Endodermal cell (in vitro differentiated cells): ENCODE measurements at regions not wholly inside any gene's neighbourhood (a gene's known extent, or its start where the extent isn't known, plus 50 kb on each side); places are given as distances from the start of the nearest gene placed in this dataset.
A peak's percentile ranks its signal among the peaks of the same experiment; 100 is the strongest.

ENCODE experiments used
- DNase-seq: peaks from one replicate; pipeline ENCODE4 v3.0.0-alpha.2; 2017
- H3K27ac ChIP-seq: 2 replicates; pipeline ENCODE4 v1.5.1; 2013; ENCODE audit warnings: mild to moderate bottlenecking, low read depth, low read length, moderate library complexity
- H3K27me3 ChIP-seq: 2 replicates; pipeline ENCODE4 v1.6.1; 2013; ENCODE audit warnings: mild to moderate bottlenecking, low read length, moderate library complexity; ENCODE audit not compliant: insufficient read depth, control insufficient read depth, poor library complexity, severe bottlenecking
- H3K36me3 ChIP-seq: 2 replicates; pipeline ENCODE4 v1.7.0; 2013; ENCODE audit warnings: mild to moderate bottlenecking, low read length, moderate library complexity; ENCODE audit not compliant: control insufficient read depth, insufficient read depth
- H3K4me1 ChIP-seq: one replicate; pipeline ENCODE4 v1.7.0; 2013; ENCODE audit warnings: low read length; ENCODE audit not compliant: control insufficient read depth, insufficient read depth
- H3K4me3 ChIP-seq: 2 replicates; pipeline ENCODE4 v1.5.1; 2013; ENCODE audit warnings: mild to moderate bottlenecking, low read length, moderate library complexity
- H3K9ac ChIP-seq: 2 replicates; pipeline ENCODE4 v1.6.1; 2013; ENCODE audit warnings: mild to moderate bottlenecking, low read length, moderate library complexity; ENCODE audit not compliant: poor library complexity, severe bottlenecking; ENCODE audit errors: extremely low read depth
- H3K9me3 ChIP-seq: 2 replicates; pipeline ENCODE4 v1.6.1; 2013; ENCODE audit warnings: mild to moderate bottlenecking, low read length, moderate library complexity; ENCODE audit not compliant: control insufficient read depth
- H3K27ac Mint-ChIP-seq: 2 replicates; pipeline ENCODE4 v1.8.0; 2020; ENCODE audit warnings: mixed read lengths
- H3K27me3 Mint-ChIP-seq: 2 replicates; pipeline ENCODE4 v1.8.0; 2021; ENCODE audit warnings: mild to moderate bottlenecking, mixed read lengths; ENCODE audit not compliant: insufficient read depth
- H3K36me3 Mint-ChIP-seq: 2 replicates; pipeline ENCODE4 v1.8.0; 2020; ENCODE audit warnings: low read depth, mixed read lengths
- H3K4me1 Mint-ChIP-seq: 2 replicates; pipeline ENCODE4 v1.8.0; 2020; ENCODE audit warnings: mixed read lengths
- H3K4me3 Mint-ChIP-seq: 2 replicates; pipeline ENCODE4 v1.8.0; 2020; ENCODE audit warnings: mild to moderate bottlenecking, moderate library complexity, mixed read lengths
- H3K9me3 Mint-ChIP-seq: 2 replicates; pipeline ENCODE4 v1.8.0; 2020; ENCODE audit warnings: mild to moderate bottlenecking, mixed read lengths
- WGBS, 2 experiments: methylation state at CpG; one replicate each; pipeline versions ENCODE4 v1.1.5 to v1.1.7; 2013; ENCODE audit warnings: missing lambda C conversion rate in 2 of 2, mixed read lengths in 1 of 2; ENCODE audit not compliant: insufficient coverage in 1 of 2, insufficient read length in 1 of 2; 5-methylcytosine and 5-hydroxymethylcytosine counted together
- TF ChIP-seq, protein P1 (sequence below): fragments of 200-600 bp; sonication (generic); conservative IDR thresholded peaks from 2 replicates; pipeline ENCODE4 v1.5.0; 2021; ENCODE audit warnings: antibody characterized with exemption, mild to moderate bottlenecking

DNA sequence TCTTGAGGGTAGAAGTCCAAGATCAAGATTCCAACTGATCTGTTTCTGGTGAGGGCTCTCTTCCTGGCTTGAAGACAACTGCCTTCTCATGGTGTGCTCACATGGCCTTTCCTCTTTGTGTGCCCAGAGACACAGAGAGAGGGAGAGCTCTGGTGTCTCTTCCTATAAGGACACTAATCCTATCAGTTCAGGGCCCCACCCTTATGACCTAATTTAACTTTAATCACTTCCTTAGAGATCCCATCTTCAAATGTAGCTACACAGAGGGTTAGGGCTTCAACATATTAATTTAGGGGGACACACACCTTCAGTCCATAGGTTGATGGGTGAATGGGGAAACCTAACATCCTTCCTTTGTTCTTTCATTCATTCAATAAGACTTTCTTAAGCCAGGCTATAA lies 144.6 kb downstream of the MN1 start:
- H3K27ac ChIP-seq = no peak overlapping the region
- H3K27me3 Mint-ChIP-seq = peaks cover 9% of the 10 kb centered on the region
- H3K9me3 Mint-ChIP-seq = peaks cover 3% of the 10 kb centered on the region
- H3K36me3 Mint-ChIP-seq = no peaks in the 10 kb centered on the region
- TF ChIP-seq, protein P1, sequence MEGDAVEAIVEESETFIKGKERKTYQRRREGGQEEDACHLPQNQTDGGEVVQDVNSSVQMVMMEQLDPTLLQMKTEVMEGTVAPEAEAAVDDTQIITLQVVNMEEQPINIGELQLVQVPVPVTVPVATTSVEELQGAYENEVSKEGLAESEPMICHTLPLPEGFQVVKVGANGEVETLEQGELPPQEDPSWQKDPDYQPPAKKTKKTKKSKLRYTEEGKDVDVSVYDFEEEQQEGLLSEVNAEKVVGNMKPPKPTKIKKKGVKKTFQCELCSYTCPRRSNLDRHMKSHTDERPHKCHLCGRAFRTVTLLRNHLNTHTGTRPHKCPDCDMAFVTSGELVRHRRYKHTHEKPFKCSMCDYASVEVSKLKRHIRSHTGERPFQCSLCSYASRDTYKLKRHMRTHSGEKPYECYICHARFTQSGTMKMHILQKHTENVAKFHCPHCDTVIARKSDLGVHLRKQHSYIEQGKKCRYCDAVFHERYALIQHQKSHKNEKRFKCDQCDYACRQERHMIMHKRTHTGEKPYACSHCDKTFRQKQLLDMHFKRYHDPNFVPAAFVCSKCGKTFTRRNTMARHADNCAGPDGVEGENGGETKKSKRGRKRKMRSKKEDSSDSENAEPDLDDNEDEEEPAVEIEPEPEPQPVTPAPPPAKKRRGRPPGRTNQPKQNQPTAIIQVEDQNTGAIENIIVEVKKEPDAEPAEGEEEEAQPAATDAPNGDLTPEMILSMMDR = no peak
- H3K9ac ChIP-seq = no peak overlapping the region
- no peak overlapping the region for H3K4me3 Mint-ChIP-seq
- H3K27me3 ChIP-seq = no peaks in the 10 kb centered on the region
- no peaks in the 10 kb centered on the region for H3K36me3 ChIP-seq
- no peaks in the 10 kb centered on the region for H3K9me3 ChIP-seq
- H3K4me3 ChIP-seq = no peak overlapping the region
- no peaks in the 10 kb centered on the region for H3K4me1 ChIP-seq
- peaks cover 9% of the 10 kb centered on the region for H3K4me1 Mint-ChIP-seq
- H3K27ac Mint-ChIP-seq = no peak overlapping the region
- DNase-seq = no peak

DNA sequence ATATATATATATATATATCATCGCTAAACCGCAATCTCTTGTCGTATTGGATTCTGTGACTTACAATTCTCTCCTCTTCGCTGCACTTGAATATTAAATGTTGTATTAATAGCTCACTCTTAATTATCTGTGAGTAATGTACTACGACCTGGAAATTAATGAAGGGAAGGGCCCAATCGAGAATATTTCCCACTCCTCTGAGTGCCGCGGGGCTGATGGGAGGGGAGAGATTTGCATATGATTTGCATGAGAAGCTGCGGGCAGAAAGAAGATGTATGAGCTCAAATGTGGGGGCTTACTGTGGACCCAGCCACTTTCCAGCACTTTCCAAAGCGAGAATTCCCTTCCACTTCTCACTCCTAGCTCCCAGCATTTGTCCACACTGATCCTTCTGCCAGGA lies 141.2 kb downstream of the MN1 start:
- TF ChIP-seq, protein P1 = no peak
- no peak overlapping the region for H3K27ac Mint-ChIP-seq
- Histone ChIP-seq H3K9me3 (no peaks in the 10 kb centered on the region), H3K4me1 (no peaks in the 10 kb centered on the region), H3K9ac (no peak overlapping the region), H3K36me3 (no peaks in the 10 kb centered on the region), H3K4me3 (no peak overlapping the region), H3K27me3 (no peaks in the 10 kb centered on the region), H3K27ac (no peak overlapping the region)
- H3K9me3 Mint-ChIP-seq = peaks cover 3% of the 10 kb centered on the region
- no peaks in the 10 kb centered on the region for H3K36me3 Mint-ChIP-seq
- peaks cover 2% of the 10 kb centered on the region for H3K4me1 Mint-ChIP-seq
- H3K4me3 Mint-ChIP-seq = no peak overlapping the region
- 71 to 78% methylated on average over 1 to 6 of the region's 10 CpGs for WGBS, 2 experiments
- DNase-seq = no peak
- peaks cover 9% of the 10 kb centered on the region for H3K27me3 Mint-ChIP-seq

DNA sequence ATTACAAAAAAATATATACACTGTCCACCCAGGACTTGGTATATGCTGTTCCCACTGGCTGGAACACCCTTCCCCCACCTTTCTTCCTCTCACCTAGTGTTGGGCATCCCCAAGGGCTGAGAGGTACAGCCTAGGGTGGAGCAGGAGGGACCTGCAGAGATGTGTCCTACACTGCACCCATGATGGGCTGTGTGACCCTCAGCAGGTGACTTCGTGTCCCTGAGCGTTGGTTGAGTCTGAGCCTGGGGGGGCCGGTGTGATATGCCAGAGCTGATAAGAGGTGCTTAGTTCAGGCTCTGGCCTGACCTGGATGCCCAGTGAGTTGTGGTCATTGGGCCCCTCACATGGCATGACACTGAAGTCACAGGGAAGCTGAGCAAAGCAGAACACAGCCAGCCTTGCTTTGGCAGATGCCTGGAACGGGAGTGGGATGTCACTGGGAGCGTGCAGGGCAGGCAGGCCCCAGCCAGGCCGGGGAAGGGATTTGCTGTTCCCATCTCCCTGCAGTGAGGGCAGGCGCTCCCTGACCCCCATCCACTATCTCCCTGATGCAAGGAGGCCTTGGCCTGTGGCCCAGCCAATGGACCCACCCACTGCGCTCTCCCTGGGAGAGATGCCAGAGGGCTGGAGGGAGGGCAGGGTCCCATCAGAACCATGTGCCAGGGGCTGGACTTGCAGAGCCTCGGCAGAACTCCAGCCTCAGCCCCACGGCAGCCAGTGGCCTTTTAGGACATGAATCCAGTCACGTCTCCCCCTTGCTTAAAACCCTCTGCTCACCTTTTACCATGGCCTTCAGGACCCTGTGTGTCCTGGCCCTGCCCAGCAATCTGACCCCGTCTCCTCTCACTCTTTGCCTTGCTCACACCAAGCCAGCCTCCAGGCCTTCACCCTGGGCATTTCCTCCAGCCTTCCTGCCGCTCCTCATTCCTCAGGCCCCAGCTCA lies 138.9 kb downstream of the MN1 start:
- Histone ChIP-seq H3K4me3 (no peak overlapping the region), H3K27me3 (no peaks in the 10 kb centered on the region), H3K4me1 (no peaks in the 10 kb centered on the region), H3K27ac (no peak overlapping the region), H3K9me3 (peaks cover 5% of the 10 kb centered on the region), H3K36me3 (no peaks in the 10 kb centered on the region), H3K9ac (no peak overlapping the region)
- TF ChIP-seq, protein P1 = no peak
- peak overlapping the region; percentile 27 for H3K27ac Mint-ChIP-seq
- peaks cover 11% of the 10 kb centered on the region for H3K9me3 Mint-ChIP-seq
- H3K27me3 Mint-ChIP-seq = no peaks in the 10 kb centered on the region
- no peak overlapping the region for H3K4me3 Mint-ChIP-seq
- H3K36me3 Mint-ChIP-seq = peaks cover 2% of the 10 kb centered on the region
- 86 to 91% methylated on average over 6 to 13 of the region's 13 CpGs for WGBS, 2 experiments
- DNase-seq = no peak
- peaks cover 2% of the 10 kb centered on the region for H3K4me1 Mint-ChIP-seq
